MM.1S (cell line): ENCODE measurements at regions not wholly inside any gene's neighbourhood (a gene's known extent, or its start where the extent isn't known, plus 50 kb on each side); places are given as distances from the start of the nearest gene placed in this dataset.

Experiments used
- DNase-seq: peaks from one replicate; pipeline ENCODE4 v3.0.0-alpha.2; 2015
- H2AFZ ChIP-seq: fragments of 300-600 bp; sonication (generic); 2 replicates; pipeline ENCODE4 v1.6.0; 2016; ENCODE audit warnings: antibody characterized with exemption, low read length
- H3F3A ChIP-seq: fragments of 300-600 bp; sonication (generic); 2 replicates; pipeline ENCODE4 v1.6.1; 2016; ENCODE audit warnings: mild to moderate bottlenecking, antibody characterized with exemption, low read length, moderate library complexity, mixed read lengths; ENCODE audit not compliant: insufficient read depth
- H3K27ac ChIP-seq: fragments of 300-600 bp; sonication (generic); 2 replicates; pipeline ENCODE4 v1.5.1; 2016; ENCODE audit warnings: mild to moderate bottlenecking, low read length
- H3K27me3 ChIP-seq: fragments of 300-600 bp; sonication (generic); replicated peaks from 2 replicates; pipeline ENCODE4 v1.6.0; 2016; ENCODE audit warnings: low read length; ENCODE audit not compliant: insufficient read depth
- H3K36me3 ChIP-seq: fragments of 300-600 bp; sonication (generic); replicated peaks from 2 replicates; pipeline ENCODE4 v1.6.1; 2016; ENCODE audit warnings: mild to moderate bottlenecking, low read length, mixed read lengths; ENCODE audit not compliant: insufficient read depth
- H3K4me1 ChIP-seq: fragments of 300-600 bp; sonication (generic); 2 replicates; pipeline ENCODE4 v1.6.1; 2016; ENCODE audit warnings: low read length, mixed read lengths
- H3K4me2 ChIP-seq: fragments of 300-600 bp; sonication (generic); 2 replicates; pipeline ENCODE4 v1.6.0; 2016; ENCODE audit warnings: low read depth, low read length
- H3K4me3 ChIP-seq: fragments of 300-600 bp; sonication (generic); 2 replicates; pipeline ENCODE4 v1.5.1; 2016; ENCODE audit warnings: low read length, mixed read lengths
- H3K79me2 ChIP-seq: fragments of 300-600 bp; sonication (generic); 2 replicates; pipeline ENCODE4 v1.6.1; 2016; ENCODE audit warnings: mixed run types, low read length, mixed read lengths
- H3K9ac ChIP-seq: fragments of 300-600 bp; sonication (generic); 2 replicates; pipeline ENCODE4 v1.6.1; 2016; ENCODE audit warnings: low read length, mixed read lengths
- H3K9me2 ChIP-seq: fragments of 300-600 bp; sonication (generic); replicated peaks from 2 replicates; pipeline ENCODE4 v1.6.1; 2016; ENCODE audit warnings: mild to moderate bottlenecking, low read length, mixed read lengths; ENCODE audit not compliant: insufficient read depth
- H3K9me3 ChIP-seq: fragments of 300-600 bp; sonication (generic); replicated peaks from 2 replicates; pipeline ENCODE4 v1.6.1; 2016; ENCODE audit warnings: mild to moderate bottlenecking, low read length, mixed read lengths; ENCODE audit not compliant: insufficient read depth
- H4K20me1 ChIP-seq: fragments of 300-600 bp; sonication (generic); 2 replicates; pipeline ENCODE4 v1.6.1; 2016; ENCODE audit warnings: mild to moderate bottlenecking, low read length, moderate library complexity, mixed read lengths; ENCODE audit not compliant: insufficient read depth
- EZH2 ChIP-seq: fragments of 300-600 bp; sonication (generic); optimal IDR thresholded peaks from 2 replicates; pipeline ENCODE3; 2017; ENCODE audit warnings: low read depth, mild to moderate bottlenecking, antibody characterized with exemption, low read length, mixed read lengths
- EZH2phosphoT487 ChIP-seq: fragments of 300-600 bp; sonication (generic); IDR thresholded peaks from 2 replicates; pipeline ENCODE4 v1.6.1; 2018; ENCODE audit warnings: antibody characterized with exemption, low read length
- TF ChIP-seq, protein P1 (sequence below): fragments of 300-600 bp; sonication (generic); IDR thresholded peaks from 2 replicates; pipeline ENCODE4 v1.5.1; 2016; ENCODE audit warnings: antibody characterized with exemption, low read length, mixed read lengths

DNA sequence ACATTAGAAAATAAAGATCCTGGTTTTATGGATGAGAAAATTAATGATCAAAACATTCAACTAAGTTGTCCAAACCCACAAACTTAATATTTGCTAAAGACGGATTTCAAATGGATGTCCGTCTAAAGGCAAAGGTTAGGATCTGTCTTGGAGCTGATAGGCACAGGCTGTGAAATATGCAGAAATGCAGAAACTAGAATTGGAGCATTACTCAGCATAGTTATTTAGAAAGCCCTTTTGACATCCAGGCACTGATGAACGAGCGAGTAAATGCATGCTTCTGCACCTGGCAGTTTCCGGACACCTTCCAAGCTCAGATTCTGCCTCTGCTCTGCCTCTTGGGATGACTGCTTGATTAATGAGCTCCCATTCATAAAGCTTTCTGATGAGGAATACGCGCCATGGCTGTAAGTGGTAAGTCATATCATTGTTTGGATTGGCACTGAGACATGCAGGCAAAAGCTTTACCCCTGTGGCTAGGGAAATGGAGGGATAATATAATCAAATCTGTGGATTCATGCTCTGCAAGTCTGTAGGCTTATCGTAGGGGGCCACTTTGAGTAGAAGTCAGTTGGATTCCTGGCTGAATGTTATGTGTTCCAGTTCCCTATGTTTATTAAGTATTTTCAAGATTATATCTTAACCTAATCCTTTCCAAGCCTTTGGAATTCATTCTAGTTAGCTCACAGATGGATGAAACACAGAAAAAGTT is 2176.3 kb upstream of the CELF4 start:
- TF ChIP-seq EZH2phosphoT487 (no peak), EZH2 (no peak)
- TF ChIP-seq, protein P1, sequence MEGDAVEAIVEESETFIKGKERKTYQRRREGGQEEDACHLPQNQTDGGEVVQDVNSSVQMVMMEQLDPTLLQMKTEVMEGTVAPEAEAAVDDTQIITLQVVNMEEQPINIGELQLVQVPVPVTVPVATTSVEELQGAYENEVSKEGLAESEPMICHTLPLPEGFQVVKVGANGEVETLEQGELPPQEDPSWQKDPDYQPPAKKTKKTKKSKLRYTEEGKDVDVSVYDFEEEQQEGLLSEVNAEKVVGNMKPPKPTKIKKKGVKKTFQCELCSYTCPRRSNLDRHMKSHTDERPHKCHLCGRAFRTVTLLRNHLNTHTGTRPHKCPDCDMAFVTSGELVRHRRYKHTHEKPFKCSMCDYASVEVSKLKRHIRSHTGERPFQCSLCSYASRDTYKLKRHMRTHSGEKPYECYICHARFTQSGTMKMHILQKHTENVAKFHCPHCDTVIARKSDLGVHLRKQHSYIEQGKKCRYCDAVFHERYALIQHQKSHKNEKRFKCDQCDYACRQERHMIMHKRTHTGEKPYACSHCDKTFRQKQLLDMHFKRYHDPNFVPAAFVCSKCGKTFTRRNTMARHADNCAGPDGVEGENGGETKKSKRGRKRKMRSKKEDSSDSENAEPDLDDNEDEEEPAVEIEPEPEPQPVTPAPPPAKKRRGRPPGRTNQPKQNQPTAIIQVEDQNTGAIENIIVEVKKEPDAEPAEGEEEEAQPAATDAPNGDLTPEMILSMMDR = no peak
- no peaks in the 10 kb centered on the region for H3K9me2 ChIP-seq
- H3K79me2 ChIP-seq = no peaks in the 10 kb centered on the region
- H3K4me3 ChIP-seq = no peak overlapping the region
- H3F3A ChIP-seq = no peaks in the 10 kb centered on the region
- no peaks in the 10 kb centered on the region for H4K20me1 ChIP-seq
- H3K4me2 ChIP-seq = no peak overlapping the region
- no peak overlapping the region for H3K9ac ChIP-seq
- no peak for DNase-seq
- no peaks in the 10 kb centered on the region; the same call in 1 of the 2 replicates for H3K9me3 ChIP-seq
- no peak overlapping the region for H2AFZ ChIP-seq
- H3K4me1 ChIP-seq = no peaks in the 10 kb centered on the region
- H3K27me3 ChIP-seq = no peaks in the 10 kb centered on the region
- no peak overlapping the region for H3K27ac ChIP-seq
- H3K36me3 ChIP-seq = no peaks in the 10 kb centered on the region

DNA sequence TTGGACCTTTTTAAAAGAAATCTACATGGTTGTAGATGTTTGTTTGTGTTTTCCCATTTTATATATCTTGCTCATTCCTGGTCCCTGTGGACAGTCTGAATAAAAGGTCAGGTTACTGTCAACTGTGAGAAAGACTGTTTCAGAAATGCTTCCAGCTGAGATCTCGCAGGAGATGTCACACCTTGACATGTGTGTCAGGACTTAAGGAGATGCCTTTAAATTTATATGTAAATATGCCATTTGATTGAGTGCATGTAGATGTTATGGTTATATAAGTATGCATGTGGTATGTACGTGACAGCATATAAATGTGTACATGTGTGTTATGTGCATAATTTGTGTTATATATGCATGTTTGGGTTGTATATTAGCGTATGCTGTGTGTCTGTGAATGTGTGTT is 2172.3 kb upstream of the CELF4 start:
- Histone ChIP-seq H3F3A (no peaks in the 10 kb centered on the region), H2AFZ (no peak overlapping the region), H3K27ac (no peak overlapping the region), H3K27me3 (no peaks in the 10 kb centered on the region), H3K79me2 (no peaks in the 10 kb centered on the region), H3K9me3 (no peaks in the 10 kb centered on the region), H3K4me1 (no peaks in the 10 kb centered on the region), H4K20me1 (no peaks in the 10 kb centered on the region), H3K4me3 (no peak overlapping the region), H3K9ac (no peak overlapping the region), H3K4me2 (no peak overlapping the region), H3K9me2 (no peaks in the 10 kb centered on the region), H3K36me3 (no peaks in the 10 kb centered on the region)
- DNase-seq = no peak
- TF ChIP-seq, protein P1 = no peak
- no peak for TF ChIP-seq EZH2phosphoT487

DNA sequence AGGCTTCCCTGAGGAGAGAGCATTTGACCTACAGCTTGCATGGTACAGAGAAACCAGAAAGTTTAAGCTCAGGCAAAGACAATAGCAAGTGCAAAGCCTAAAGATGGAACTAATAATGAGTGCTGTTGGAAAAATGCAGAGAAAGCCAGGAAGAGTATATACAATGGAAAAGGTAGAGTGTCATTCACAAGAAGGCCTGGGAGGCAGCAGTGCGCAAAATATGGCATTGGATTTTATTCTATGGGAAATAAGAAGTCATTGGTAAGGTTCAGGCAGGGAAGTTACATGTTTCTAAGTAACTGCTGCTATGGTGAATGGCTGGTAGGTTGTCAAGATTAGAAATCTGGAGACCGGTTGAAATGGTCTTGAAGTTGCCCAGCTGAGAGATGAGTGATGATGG is 2167.3 kb upstream of the CELF4 start:
- H2AFZ ChIP-seq = no peak overlapping the region
- peaks cover 14% of the 10 kb centered on the region for H3K4me1 ChIP-seq
- H3K9me2 ChIP-seq = no peaks in the 10 kb centered on the region
- no peak overlapping the region for H3K27ac ChIP-seq
- H3K4me2 ChIP-seq = no peak overlapping the region
- H3K36me3 ChIP-seq = no peaks in the 10 kb centered on the region
- DNase-seq = no peak
- H3K79me2 ChIP-seq = no peaks in the 10 kb centered on the region
- H3K9me3 ChIP-seq = no peaks in the 10 kb centered on the region
- H3K9ac ChIP-seq = no peak overlapping the region
- H3K4me3 ChIP-seq = no peak overlapping the region
- H3K27me3 ChIP-seq = no peaks in the 10 kb centered on the region
- H3F3A ChIP-seq = no peaks in the 10 kb centered on the region
- TF ChIP-seq EZH2phosphoT487 = no peak
- no peak for TF ChIP-seq EZH2
- TF ChIP-seq, protein P1 = no peak
- H4K20me1 ChIP-seq = no peaks in the 10 kb centered on the region
